HG03139 (cell line): ENCODE measurements at regions not wholly inside any gene's neighbourhood (a gene's known extent, or its start where the extent isn't known, plus 50 kb on each side); places are given as distances from the start of the nearest gene placed in this dataset.
"Not testable (repeated sequence)": the region's sequence is repeated elsewhere in the genome, so short reads cannot be mapped to it uniquely, and the experiment has no call there.

Source experiments
- ATAC-seq: cut with Tn5 transposase; IDR thresholded peaks from one replicate; pipeline ENCODE4 v1.9.1; 2021; ENCODE audit not compliant: unreplicated experiment

DNA sequence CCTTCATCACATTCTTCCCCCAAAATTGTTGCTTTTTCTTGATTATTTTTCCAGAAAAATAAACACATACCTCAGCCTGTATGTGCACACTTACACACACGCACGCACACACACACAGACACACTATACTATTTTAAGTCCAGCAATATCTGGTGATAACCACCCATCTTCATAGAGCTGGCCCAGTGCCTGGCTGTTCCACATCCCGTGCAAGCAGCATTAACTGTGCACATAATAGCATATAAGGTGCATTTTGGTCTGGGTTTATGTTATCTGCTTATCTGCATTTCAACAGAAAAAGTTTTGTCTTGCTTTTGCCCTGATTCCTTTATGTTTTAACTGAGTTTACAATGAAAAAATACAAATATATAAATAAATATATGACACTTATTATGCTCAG lies 143.1 kb upstream of the KLF6 start:
- ATAC-seq, result no peak

DNA sequence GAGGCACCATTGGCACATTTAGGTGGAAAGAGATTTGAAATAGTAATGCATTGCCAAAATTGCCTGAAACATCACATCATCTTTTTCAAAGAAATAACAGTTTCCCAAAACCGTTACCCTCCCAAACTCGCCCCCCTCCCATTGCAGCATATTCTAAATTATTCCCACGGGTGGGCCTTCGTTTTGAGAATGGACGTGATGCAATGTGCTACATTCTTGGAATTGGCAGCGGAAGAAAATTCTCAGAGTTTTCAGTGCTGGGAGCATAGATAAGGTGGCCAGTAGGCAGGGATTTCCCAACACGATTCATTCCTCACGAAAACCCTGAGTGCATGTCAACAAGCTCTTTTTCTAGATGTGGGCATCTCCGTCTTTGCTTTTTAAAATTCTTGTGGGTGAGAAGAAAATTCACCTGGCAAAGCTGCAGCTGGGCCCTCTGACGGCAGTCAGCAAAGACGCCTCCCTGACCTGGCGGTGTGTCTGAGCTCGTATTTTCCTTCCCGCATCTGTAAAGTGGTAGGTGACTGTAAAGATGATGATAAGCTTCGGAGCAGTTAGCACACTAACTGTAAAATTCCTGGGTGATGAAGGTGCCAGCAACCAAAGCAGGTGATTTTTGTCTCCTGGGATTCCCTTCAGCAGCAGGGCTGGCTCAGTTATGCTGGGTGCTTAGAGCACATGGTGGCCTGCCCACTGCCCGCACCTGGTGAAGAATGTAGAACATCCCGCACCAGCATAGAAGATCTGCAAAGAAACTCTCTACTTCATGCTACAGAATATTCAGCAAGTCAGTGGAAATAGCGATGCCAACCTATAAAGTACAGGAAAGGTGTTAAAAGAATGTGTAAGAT lies 141.9 kb upstream of the KLF6 start:
- no peak for ATAC-seq

DNA sequence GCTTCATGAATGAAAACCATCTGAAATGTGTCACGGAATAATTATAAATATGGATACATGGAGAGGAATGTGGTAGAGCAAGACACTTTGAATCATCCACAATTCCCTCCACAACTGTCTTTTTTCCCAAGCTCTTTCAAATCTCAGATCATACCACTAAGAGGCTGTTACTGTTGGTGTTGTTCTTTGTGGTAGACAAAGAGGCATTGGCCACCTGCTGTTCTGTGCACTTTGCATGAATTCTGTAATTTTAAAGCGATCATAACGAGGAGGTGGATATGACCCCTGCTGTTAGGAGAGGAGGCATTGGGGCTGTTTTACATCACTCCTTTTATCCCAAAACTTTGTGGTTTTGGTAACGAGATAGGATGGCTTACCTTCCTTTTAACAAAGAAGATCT lies 141.2 kb upstream of the KLF6 start:
- ATAC-seq, result no peak

DNA sequence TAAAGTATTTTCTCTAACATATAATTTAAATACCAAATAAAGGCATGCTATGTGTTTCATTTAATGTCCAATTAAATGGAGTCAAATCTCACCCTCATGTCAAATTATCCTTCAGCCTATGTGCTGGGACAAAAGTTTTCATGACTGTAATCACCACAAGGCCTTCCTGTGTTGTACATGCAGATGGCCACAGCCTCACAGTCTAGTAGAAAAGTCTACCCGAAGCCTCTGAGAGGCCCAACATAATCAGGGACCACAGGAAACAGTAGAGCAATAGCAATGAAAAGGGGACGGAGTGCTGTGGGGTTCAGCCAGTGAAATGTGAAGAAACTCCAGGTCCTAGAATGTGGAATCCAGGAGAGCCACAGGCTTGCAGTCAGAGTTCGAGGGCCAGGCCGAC lies 140.2 kb upstream of the KLF6 start:
- ATAC-seq, result no peak

DNA sequence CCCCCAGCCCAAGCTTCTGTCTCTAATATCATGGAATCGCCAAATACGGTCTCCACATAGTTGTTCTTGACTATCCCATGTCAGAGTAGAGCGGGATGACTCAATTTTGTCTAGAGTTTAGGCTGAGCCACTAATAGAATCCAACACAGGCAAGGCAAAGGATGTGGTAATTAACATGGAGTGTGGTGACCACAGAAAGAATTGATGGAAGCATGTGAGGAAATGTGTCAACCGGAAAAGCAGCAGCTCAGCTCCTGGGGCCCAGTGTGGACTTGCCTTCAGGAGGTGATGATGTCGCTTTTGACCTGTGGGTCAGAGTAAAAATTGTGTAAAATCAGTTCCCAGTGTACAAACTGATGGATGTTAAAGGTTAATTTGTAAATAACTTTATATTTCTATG lies 139.3 kb upstream of the KLF6 start:
- ATAC-seq, result no peak

DNA sequence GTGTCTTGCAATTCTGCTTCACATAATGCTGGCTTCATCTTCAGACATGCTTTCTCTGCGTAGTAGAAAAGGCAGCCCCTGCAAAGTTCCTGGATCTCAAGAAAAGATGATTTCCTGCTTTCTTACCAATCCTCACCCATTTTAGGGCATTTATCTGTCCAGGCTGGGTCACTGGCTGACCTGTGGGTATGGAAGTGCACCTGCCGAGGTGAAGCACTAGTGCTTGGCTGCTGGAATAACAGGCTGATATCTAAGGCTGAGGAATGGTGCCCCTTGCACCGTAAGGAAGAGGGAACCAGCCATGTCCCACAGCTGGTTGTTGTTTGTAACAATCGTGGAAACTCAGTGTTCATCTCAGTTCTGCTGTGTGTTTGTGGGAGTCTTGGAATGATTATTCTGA lies 138.0 kb upstream of the KLF6 start:
- no peak for ATAC-seq

DNA sequence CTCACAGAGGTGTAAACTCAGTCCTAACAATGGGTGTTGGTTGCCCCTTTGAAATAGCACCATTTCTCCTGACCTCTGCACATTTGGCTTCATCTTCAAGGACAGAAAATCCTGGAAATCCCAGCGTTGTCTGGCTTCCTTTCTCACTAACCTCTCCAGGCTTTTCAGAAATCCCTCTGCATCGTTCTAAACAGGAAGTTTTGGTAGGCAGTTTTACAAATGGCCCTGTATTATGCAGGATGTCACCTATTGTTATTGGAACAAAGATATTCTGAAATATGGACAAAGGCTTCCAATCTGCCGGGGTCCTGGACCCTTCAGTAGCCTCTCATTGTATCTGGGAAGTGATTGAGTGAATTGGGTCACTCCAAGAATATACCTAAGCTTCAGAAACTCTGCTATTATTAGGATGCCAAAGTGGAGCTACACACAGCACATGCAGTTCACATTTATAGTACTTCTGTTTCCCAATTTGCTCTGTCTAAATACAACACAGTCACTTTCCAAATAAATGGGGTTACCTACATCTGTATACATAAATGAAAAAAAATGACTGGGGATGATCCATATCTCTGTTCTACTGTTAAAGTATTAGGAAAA lies 134.8 kb upstream of the KLF6 start:
- no peak for ATAC-seq

DNA sequence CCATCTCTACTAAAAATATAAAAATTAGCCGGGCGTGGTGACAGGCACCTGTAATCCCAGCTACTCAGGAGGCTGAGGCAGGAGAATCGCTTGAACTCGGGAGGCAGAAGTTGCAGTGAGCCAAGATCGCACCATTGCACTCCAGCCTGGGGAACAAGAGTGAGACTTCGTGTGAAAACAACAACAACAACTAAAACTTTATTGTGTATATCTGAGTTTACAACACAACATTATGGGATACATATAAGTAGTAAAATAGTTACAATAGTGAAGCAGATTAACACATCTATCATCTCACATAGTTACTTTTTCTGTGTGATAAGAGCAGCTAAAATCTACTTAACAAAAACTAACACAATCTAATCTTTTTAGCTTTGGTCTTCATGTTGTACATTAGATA lies 132.4 kb upstream of the KLF6 start:
- ATAC-seq, result not testable (repeated sequence)

DNA sequence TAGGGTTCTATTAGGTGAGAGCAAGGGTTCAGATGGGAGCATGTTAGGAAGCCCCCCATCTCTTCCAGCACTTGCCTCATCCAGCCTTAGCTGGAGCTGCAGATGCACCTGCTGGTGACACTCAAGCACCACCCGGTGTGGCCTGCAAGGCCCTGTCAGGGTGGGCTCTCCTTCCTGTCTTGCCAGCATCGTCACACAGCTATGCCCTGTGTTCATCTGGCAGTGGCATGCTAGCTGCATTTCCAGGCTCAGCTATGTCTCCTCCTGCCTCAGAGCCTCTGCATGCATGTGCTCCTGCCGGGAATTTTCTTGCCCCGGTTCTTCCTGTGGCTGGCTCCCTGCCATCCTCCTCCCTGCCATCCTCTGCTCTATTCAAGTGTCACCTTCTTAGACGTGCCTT lies 129.7 kb upstream of the KLF6 start:
- ATAC-seq, result no peak

DNA sequence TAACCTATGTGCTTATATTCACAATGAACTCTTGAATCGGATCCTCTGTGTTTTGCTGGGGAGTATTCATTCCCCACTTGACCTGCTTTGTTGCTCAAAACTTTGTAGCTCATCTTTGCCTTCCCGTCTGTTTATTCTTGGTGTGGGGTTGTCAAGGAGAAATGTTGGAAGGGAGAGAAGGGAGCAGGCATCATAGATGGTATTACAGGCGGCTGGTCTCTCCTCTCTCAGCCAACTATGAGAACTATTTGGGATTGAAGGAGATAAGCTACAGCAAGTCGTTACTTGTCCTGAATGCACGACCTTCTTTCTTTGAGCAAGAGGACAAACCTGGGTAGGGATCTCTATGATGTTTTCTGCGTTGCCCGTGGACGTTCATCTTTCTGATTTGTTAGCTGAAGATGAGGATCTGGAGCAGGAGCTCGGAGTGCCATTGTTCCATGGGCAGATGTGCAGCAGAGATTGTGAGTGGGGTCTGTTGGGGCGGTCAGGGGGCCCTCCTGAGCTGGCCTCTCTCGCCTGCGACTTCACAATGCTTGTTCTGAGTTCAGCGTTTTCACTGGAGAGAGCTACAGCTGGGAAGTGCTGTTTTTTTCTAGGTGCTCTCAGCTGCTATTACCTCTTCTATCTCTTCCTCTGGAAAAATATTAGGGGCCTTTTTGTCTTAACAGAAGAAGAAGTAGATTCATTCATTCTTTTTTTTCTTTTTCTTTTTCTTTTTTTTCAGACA lies 126.9 kb upstream of the KLF6 start:
- no peak for ATAC-seq

DNA sequence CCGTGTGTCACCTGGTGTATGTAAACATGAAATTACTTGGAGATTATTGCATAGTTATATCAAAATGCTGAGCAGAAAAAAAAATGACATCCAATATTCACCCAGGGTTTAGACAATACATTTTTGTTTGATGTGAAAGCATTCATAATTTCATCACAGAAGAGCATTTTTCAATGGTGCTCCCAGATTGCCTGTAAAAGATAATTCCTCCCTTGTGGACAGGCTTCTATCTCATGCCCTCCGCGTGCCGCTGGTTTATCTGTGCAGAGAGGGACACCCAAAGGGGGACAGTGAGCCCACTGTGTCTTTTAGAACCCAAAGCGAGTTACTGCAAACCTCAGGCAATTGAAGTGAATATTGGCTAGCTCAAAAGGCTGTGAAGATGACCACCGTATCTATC lies 126.2 kb upstream of the KLF6 start:
- ATAC-seq, result no peak

DNA sequence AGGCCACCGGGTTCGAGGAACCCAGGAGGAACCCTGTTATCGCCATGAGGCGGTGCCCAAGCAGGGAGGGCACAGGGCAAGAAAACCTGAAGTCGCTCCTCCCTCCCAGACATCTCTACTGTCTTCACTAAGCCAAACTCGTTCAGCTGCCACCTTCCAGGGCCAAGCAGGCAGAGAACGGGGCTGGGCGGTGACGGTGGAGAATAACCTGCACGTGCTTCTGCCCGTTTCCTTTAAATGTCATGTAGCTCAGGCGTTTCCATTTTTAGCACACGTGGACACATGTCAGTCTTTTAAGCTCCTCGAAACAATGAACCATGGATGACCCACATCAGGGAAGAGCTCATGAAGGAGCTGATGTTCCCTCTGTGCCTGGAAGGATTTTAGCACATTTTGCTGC lies 124.3 kb upstream of the KLF6 start:
- no peak for ATAC-seq

DNA sequence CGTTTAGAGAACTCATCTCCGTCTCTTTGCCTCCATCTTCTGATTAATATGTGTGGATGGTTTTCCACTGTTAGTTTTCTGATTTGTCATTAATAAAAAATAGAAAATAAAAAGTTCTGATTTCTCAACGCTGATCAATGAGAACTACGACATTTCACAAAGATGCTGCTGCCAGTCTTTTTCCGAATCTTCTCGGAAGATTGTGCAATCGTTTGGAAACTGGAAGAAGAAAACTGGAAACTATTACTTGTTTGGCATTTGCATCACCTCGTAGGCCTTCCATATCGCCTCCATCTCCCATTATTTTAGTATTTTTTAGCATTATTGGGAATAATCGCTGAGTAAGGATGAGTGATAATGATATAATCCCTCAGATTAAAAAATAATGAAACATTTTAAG lies 123.2 kb upstream of the KLF6 start:
- ATAC-seq, result no peak

DNA sequence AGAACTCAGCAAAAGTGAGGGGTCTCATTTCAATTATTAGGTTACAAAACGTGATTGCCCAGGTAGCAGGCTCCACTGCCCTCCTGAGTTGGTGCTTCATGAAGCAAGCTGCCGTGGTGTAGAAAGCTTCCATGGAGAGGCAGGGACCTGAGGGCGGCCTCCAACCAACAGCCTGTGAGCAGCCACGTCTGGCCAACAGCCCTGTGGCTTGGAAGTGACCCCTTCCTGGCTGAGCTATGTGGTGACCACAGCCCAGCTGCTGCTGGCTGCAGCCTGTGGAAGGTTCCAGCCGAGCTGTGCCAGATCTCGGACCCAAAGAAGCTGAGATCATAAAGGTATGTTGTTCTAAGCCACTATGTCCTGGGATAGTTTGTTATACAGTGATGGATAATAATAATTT lies 122.5 kb upstream of the KLF6 start:
- ATAC-seq, result no peak

DNA sequence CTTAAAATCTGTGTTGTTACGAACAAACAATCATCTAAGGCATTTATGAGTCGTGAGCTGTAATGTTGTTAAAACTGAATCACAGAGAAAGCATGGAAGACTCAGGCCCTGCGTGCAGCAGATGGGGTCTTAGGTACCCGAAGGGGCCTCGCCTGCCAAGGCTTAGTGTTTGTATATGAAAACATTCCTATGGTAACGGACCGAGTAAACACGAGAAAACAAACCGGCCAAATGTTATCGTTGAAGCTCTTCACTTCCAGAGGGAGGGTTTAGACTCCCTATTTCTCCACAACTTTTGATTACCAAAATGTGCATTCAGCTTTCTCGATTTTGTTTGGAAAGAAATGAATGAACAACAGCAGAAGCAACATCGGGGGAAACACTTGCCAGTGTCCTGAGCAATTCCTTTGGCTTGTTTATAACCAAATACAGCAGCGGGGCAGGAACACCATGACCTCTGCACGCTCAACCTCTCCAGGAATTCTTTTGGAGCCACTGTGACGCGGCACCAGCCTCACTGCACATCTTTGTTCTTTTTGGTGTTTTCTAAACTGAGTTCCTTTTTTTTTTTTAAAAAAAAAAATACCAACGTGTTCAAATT lies 121.6 kb upstream of the KLF6 start:
- ATAC-seq, result no peak

DNA sequence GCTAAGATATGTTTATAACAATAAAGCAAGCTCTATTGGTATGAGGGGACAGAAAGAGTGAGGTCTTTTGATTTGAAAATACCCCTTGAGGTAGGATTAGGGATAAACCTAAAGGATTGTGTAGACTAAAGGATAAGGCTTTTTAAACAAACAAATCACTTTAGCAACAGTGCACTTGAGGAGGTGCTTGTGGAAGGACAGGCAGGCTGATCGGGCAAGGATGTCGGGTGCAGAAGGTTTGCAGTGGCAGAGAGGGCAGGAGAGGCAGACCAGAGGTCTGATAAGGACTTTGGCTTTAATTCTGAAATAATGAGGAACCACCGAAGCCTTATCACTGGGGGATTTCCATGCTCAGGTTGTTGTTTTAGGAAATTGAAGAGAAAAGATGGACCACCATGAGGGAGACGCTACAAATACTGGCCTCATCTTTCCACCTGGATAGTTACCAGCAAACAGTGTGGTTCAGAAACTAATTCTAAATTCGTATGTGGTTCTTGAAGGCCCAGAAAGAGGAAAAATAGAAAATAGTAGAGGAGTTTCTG lies 119.5 kb upstream of the KLF6 start:
- no peak for ATAC-seq

DNA sequence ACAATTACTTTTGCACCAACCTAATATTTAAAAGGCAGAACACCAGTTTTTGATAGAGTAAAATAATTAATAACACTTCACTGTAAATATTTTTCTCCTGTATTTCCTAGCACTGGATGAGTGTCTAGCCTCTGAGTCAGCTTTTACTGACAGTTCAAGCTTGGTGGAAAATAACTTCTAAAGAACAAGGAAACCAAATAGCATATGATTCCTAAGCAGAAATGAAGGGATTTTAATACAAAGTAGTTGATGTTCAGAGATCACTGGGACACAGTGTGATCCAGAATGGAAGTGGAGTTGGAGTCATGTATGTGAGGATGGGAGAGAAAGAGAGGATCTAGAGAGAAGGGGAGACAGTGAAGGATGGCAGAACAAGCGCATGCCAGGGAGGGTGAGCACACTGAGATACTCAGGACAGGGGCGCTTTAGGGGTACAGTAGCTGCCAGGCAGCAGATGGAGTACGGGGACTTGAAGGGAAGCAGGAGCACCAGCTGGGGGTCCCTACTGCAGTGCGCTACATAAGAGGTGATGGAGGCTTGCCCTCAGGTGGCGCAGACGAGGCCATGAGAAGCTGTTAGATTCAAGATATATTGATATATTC lies 117.9 kb upstream of the KLF6 start:
- peak; percentile 22 for ATAC-seq

DNA sequence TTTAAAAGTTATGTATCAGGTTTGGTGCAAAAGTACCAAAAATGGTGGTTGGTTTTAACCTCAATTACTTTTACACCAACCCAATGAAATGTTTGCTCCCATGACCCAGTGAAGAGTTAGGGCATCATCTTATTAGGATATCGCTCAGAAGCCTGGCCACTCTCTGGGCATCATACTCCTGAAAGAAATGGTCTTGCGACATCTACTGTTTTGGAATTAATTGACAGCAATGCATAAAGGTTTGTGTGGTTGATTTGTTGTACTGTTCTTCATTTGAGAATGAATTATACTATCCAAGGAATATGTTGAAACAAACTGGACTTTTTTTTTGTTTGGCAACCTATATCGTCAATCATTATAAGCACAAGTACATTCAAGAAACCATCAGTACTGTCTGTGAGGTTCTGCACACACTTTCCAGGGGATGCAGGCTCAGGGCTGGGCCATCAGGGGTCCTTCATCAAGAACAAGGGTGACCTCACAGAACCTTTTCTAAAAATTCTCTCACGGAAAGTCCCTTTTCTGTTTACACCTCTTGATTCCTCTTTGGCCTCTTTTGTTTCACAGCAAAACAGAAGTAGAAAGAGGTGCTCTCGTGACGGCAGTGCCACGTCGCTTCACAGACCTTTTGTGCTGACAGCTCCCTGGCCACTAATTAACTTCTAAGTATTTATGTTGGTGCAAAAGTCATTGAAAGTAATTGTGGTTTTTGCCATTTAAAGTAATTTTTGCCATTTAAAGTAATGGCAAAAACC lies 117.2 kb upstream of the KLF6 start:
- ATAC-seq, result peak; percentile 94

DNA sequence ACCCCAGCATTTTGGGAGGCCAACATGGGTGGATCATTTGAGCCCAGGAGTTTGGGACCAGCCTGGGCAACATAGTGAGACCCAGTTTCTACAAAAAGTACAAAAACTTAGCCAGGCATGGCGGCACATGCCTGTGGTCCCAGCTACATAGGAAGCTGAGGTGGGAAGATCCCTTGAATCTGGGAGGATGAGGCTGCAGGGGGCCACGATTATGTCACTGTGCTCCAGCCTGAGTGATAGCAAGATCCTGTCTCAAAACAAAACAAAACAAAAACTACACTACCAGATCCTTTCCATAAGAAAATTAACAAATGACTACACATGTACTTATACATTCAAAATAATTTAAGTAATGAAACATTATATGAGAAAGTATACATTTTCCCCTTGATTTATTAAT lies 116.4 kb upstream of the KLF6 start:
- ATAC-seq, result no peak

DNA sequence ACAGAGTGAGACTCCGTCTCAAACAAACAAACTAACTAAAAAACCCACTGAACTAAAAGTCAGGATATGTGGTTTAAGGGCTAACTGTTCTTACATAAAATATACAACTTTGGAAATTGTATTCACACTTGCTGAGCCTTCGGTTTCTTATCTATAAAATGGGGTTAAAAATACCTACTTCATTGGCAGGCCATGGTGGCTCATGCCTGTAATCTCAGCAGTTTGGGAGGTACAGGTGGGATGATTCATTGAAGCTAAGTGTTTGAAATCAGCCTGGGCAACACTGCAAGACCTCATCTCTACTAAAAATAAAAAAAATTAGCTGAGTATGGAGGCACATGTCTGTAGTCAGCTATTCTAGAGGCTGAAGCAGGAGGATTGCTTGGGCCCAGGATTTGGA lies 115.4 kb upstream of the KLF6 start:
- no peak for ATAC-seq
